MM.1S (cell line): ENCODE measurements at regions not wholly inside any gene's neighbourhood (a gene's known extent, or its start where the extent isn't known, plus 50 kb on each side); places are given as distances from the start of the nearest gene placed in this dataset.

Source experiments
- DNase-seq: peaks from one replicate; pipeline ENCODE4 v3.0.0-alpha.2; 2015
- H2AFZ ChIP-seq: fragments of 300-600 bp; sonication (generic); 2 replicates; pipeline ENCODE4 v1.6.0; 2016; ENCODE audit warnings: antibody characterized with exemption, low read length
- H3F3A ChIP-seq: fragments of 300-600 bp; sonication (generic); 2 replicates; pipeline ENCODE4 v1.6.1; 2016; ENCODE audit warnings: mild to moderate bottlenecking, antibody characterized with exemption, low read length, moderate library complexity, mixed read lengths; ENCODE audit not compliant: insufficient read depth
- H3K27ac ChIP-seq: fragments of 300-600 bp; sonication (generic); 2 replicates; pipeline ENCODE4 v1.5.1; 2016; ENCODE audit warnings: mild to moderate bottlenecking, low read length
- H3K27me3 ChIP-seq: fragments of 300-600 bp; sonication (generic); replicated peaks from 2 replicates; pipeline ENCODE4 v1.6.0; 2016; ENCODE audit warnings: low read length; ENCODE audit not compliant: insufficient read depth
- H3K36me3 ChIP-seq: fragments of 300-600 bp; sonication (generic); replicated peaks from 2 replicates; pipeline ENCODE4 v1.6.1; 2016; ENCODE audit warnings: mild to moderate bottlenecking, low read length, mixed read lengths; ENCODE audit not compliant: insufficient read depth
- H3K4me1 ChIP-seq: fragments of 300-600 bp; sonication (generic); 2 replicates; pipeline ENCODE4 v1.6.1; 2016; ENCODE audit warnings: low read length, mixed read lengths
- H3K4me2 ChIP-seq: fragments of 300-600 bp; sonication (generic); 2 replicates; pipeline ENCODE4 v1.6.0; 2016; ENCODE audit warnings: low read depth, low read length
- H3K4me3 ChIP-seq: fragments of 300-600 bp; sonication (generic); 2 replicates; pipeline ENCODE4 v1.5.1; 2016; ENCODE audit warnings: low read length, mixed read lengths
- H3K79me2 ChIP-seq: fragments of 300-600 bp; sonication (generic); 2 replicates; pipeline ENCODE4 v1.6.1; 2016; ENCODE audit warnings: mixed run types, low read length, mixed read lengths
- H3K9ac ChIP-seq: fragments of 300-600 bp; sonication (generic); 2 replicates; pipeline ENCODE4 v1.6.1; 2016; ENCODE audit warnings: low read length, mixed read lengths
- H3K9me2 ChIP-seq: fragments of 300-600 bp; sonication (generic); replicated peaks from 2 replicates; pipeline ENCODE4 v1.6.1; 2016; ENCODE audit warnings: mild to moderate bottlenecking, low read length, mixed read lengths; ENCODE audit not compliant: insufficient read depth
- H3K9me3 ChIP-seq: fragments of 300-600 bp; sonication (generic); replicated peaks from 2 replicates; pipeline ENCODE4 v1.6.1; 2016; ENCODE audit warnings: mild to moderate bottlenecking, low read length, mixed read lengths; ENCODE audit not compliant: insufficient read depth
- H4K20me1 ChIP-seq: fragments of 300-600 bp; sonication (generic); 2 replicates; pipeline ENCODE4 v1.6.1; 2016; ENCODE audit warnings: mild to moderate bottlenecking, low read length, moderate library complexity, mixed read lengths; ENCODE audit not compliant: insufficient read depth
- EZH2 ChIP-seq: fragments of 300-600 bp; sonication (generic); optimal IDR thresholded peaks from 2 replicates; pipeline ENCODE3; 2017; ENCODE audit warnings: low read depth, mild to moderate bottlenecking, antibody characterized with exemption, low read length, mixed read lengths
- EZH2phosphoT487 ChIP-seq: fragments of 300-600 bp; sonication (generic); IDR thresholded peaks from 2 replicates; pipeline ENCODE4 v1.6.1; 2018; ENCODE audit warnings: antibody characterized with exemption, low read length
- TF ChIP-seq, protein P1 (sequence below): fragments of 300-600 bp; sonication (generic); IDR thresholded peaks from 2 replicates; pipeline ENCODE4 v1.5.1; 2016; ENCODE audit warnings: antibody characterized with exemption, low read length, mixed read lengths

DNA sequence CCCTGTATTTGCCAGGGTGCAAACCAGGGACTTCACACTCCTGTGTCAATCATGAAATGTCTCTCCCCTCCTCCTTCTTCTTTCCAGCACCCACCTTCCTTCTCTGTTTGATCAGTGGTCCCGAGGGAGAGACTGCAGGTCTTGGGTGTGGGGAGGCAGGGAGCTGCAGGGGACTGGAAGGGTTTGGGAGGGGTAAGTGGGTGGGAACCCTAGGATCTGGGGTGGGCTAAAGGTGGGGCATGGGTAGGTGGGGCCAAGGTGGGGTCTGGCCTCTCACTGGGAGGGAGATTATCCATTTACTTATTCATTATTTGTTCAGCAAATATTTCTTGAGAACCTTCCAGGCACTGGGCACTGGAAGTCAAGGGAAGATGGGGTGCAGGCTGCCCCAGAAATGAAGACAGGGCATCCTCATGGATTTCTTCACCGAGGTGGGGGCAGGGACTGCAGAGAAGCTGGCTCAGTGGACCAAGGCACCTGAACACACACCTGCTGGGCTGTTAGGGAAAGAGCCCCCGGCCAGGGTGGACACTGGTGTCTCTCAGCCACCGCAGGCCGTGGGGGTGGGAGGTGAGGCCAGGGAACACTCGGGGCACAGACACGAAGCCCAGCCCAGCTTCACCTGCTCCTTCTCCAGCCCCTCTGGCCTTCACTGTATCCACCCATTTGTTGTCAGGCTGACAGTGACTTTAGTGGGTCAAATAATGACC, 193.9 kb upstream of the C1orf174 start:
- Histone ChIP-seq H3K4me3 (no peak overlapping the region), H3F3A (no peaks in the 10 kb centered on the region), H3K9me3 (no peaks in the 10 kb centered on the region), H3K9ac (no peak overlapping the region), H3K79me2 (no peaks in the 10 kb centered on the region), H3K9me2 (no peaks in the 10 kb centered on the region), H3K36me3 (no peaks in the 10 kb centered on the region), H3K27me3 (peaks cover 80% of the 10 kb centered on the region), H3K4me2 (no peak overlapping the region), H2AFZ (no peak overlapping the region), H3K27ac (no peak overlapping the region), H4K20me1 (no peaks in the 10 kb centered on the region), H3K4me1 (no peaks in the 10 kb centered on the region)
- no peak for DNase-seq
- TF ChIP-seq, protein P1, sequence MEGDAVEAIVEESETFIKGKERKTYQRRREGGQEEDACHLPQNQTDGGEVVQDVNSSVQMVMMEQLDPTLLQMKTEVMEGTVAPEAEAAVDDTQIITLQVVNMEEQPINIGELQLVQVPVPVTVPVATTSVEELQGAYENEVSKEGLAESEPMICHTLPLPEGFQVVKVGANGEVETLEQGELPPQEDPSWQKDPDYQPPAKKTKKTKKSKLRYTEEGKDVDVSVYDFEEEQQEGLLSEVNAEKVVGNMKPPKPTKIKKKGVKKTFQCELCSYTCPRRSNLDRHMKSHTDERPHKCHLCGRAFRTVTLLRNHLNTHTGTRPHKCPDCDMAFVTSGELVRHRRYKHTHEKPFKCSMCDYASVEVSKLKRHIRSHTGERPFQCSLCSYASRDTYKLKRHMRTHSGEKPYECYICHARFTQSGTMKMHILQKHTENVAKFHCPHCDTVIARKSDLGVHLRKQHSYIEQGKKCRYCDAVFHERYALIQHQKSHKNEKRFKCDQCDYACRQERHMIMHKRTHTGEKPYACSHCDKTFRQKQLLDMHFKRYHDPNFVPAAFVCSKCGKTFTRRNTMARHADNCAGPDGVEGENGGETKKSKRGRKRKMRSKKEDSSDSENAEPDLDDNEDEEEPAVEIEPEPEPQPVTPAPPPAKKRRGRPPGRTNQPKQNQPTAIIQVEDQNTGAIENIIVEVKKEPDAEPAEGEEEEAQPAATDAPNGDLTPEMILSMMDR, result no peak
- TF ChIP-seq EZH2phosphoT487 (no peak), EZH2 (no peak)

- Histone ChIP-seq H2AFZ (no peak overlapping the region), H3K79me2 (no peaks in the 10 kb centered on the region), H3K36me3 (no peaks in the 10 kb centered on the region), H3K9me2 (no peaks in the 10 kb centered on the region), H3K27ac (no peak overlapping the region), H4K20me1 (no peaks in the 10 kb centered on the region), H3K4me2 (no peak overlapping the region), H3K4me3 (no peak overlapping the region), H3K27me3 (peaks cover 72% of the 10 kb centered on the region), H3K4me1 (no peaks in the 10 kb centered on the region), H3K9ac (no peak overlapping the region), H3F3A (no peaks in the 10 kb centered on the region), H3K9me3 (no peaks in the 10 kb centered on the region)
- no peak for DNase-seq
- TF ChIP-seq, protein P1, result no peak
- no peak for TF ChIP-seq EZH2
- TF ChIP-seq EZH2phosphoT487, result no peak
These were observed 195.4 kb upstream of the C1orf174 start for GRCh38 chr1:4095433-4095971.

DNA sequence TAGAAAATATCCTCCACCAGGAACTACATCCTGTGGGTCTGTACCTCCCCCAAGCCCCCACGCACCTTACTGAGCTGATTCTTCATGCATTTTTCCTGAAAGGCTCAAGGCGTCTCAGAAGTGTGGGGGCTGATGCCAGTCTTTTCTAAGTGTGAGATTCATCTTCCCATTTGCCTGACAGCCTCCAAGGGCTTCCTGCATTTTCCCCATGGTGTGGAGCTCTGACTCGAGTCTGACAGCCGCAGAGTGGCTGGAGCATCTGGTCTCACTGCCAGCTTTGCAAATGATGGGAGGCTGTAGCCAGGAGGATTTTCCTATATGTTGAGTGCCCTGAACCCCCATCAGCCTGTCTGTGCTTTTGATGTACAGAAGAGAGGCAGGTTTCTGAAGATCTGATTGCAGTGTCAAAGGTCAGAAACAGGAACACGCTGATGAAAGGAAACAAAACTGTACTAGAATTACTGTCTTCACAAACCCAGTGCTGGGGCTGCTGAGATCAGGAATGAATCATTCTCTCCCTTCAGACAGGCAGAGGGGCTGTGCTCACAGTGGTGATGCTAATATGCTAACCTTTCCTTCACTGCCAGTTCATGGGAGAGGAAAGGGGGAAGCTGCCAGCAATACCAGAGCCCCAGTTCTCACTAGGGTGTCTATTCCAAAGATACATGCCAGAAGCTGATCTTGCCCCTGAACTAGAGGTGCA, 201.5 kb upstream of the C1orf174 start:
- H3K9me2 ChIP-seq, result no peaks in the 10 kb centered on the region
- DNase-seq, result no peak
- no peak overlapping the region for H3K4me3 ChIP-seq
- H3K27ac ChIP-seq, result no peak overlapping the region
- H2AFZ ChIP-seq, result no peak overlapping the region
- H3K27me3 ChIP-seq, result peaks cover 63% of the 10 kb centered on the region
- no peaks in the 10 kb centered on the region for H3K79me2 ChIP-seq
- H3K4me1 ChIP-seq, result no peaks in the 10 kb centered on the region
- no peak overlapping the region for H3K9ac ChIP-seq
- no peak overlapping the region for H3K4me2 ChIP-seq
- no peaks in the 10 kb centered on the region for H3F3A ChIP-seq
- H3K36me3 ChIP-seq, result no peaks in the 10 kb centered on the region
- no peaks in the 10 kb centered on the region for H4K20me1 ChIP-seq
- TF ChIP-seq EZH2phosphoT487, result no peak
- TF ChIP-seq, protein P1, result no peak
- TF ChIP-seq EZH2, result no peak
- H3K9me3 ChIP-seq, result no peaks in the 10 kb centered on the region
